HG03025 (cell line): ENCODE measurements at regions not wholly inside any gene's neighbourhood (a gene's known extent, or its start where the extent isn't known, plus 50 kb on each side); places are given as distances from the start of the nearest gene placed in this dataset.

Experiments used
- ATAC-seq: cut with Tn5 transposase; IDR thresholded peaks from one replicate; pipeline ENCODE4 v1.9.1; 2021; ENCODE audit warnings: mild to moderate bottlenecking, moderate library complexity; ENCODE audit not compliant: unreplicated experiment, low FRiP score

GRCh38 chr9:126150411-126151030 is 176.1 kb upstream of the MVB12B start:
- no peak for ATAC-seq

GRCh38 chr9:126151031-126151685 is 175.5 kb upstream of the MVB12B start:
- no peak for ATAC-seq

GRCh38 chr9:126151686-126152134 is 174.9 kb upstream of the MVB12B start:
- no peak for ATAC-seq

GRCh38 chr9:126152622-126153362 is 173.8 kb upstream of the MVB12B start:
- no peak for ATAC-seq

- ATAC-seq, result no peak
These were observed 173.2 kb upstream of the MVB12B start for GRCh38 chr9:126153382-126153781.

- no peak for ATAC-seq
These were observed 172.3 kb upstream of the MVB12B start for GRCh38 chr9:126154182-126154827.

- ATAC-seq, result no peak
These were observed 171.8 kb upstream of the MVB12B start for GRCh38 chr9:126154869-126155268.

- ATAC-seq, result no peak
These were observed 170.6 kb upstream of the MVB12B start for GRCh38 chr9:126155756-126156664.

- ATAC-seq, result no peak
These were observed 169.7 kb upstream of the MVB12B start for GRCh38 chr9:126156898-126157297.

GRCh38 chr9:126157423-126157822 is 169.2 kb upstream of the MVB12B start:
- no peak for ATAC-seq

GRCh38 chr9:126157826-126158587 is 168.6 kb upstream of the MVB12B start:
- ATAC-seq, result no peak

GRCh38 chr9:126158588-126159429 is 167.8 kb upstream of the MVB12B start:
- no peak for ATAC-seq

GRCh38 chr9:126159430-126160060 is 167.1 kb upstream of the MVB12B start:
- no peak for ATAC-seq

GRCh38 chr9:126160067-126160853 is 166.4 kb upstream of the MVB12B start:
- ATAC-seq, result no peak

- no peak for ATAC-seq
These were observed 165.7 kb upstream of the MVB12B start for GRCh38 chr9:126160854-126161329.

- no peak for ATAC-seq
These were observed 163.8 kb upstream of the MVB12B start for GRCh38 chr9:126162611-126163381.
